WTC11 (cell line): ENCODE measurements at regions not wholly inside any gene's neighbourhood (a gene's known extent, or its start where the extent isn't known, plus 50 kb on each side); places are given as distances from the start of the nearest gene placed in this dataset.

Source experiments
- ATAC-seq: fragments of 200-7000 bp; cut with Tn5 transposase; 2 replicates; pipeline ENCODE4 v1.10.0; 2021; ENCODE audit warnings: mild to moderate bottlenecking, moderate library complexity
- CTCF ChIA-PET: fragments of 300-600 bp; sonication (Branson Sonifier 250); formaldehyde crosslinking; loops from one replicate; lab custom pipeline; 2021; ENCODE audit warnings: antibody characterized with exemption; lab: Charles Lee
- POLR2A ChIA-PET: fragments of 350-600 bp; sonication (Branson Sonifier 250); formaldehyde crosslinking; loops from one replicate; lab custom pipeline; 2021; ENCODE audit warnings: antibody characterized with exemption; lab: Charles Lee
- DNase-seq: peaks from one replicate; pipeline ENCODE4 v3.0.0; 2021; ENCODE audit warnings: low spot score
- H3K27ac Mint-ChIP-seq: 2 replicates; pipeline ENCODE4 v1.8.0; 2021; ENCODE audit warnings: mixed read lengths
- H3K27me3 Mint-ChIP-seq: 2 replicates; pipeline ENCODE4 v1.8.0; 2021; ENCODE audit warnings: low read depth, mild to moderate bottlenecking, moderate library complexity, mixed read lengths
- H3K36me3 Mint-ChIP-seq: 2 replicates; pipeline ENCODE4 v1.8.0; 2021; ENCODE audit warnings: mixed read lengths
- H3K4me1 Mint-ChIP-seq: 2 replicates; pipeline ENCODE4 v1.8.0; 2022; ENCODE audit warnings: mixed read lengths
- H3K4me3 Mint-ChIP-seq: 2 replicates; pipeline ENCODE4 v1.8.0; 2021; ENCODE audit warnings: mild to moderate bottlenecking, moderate library complexity, mixed read lengths
- H3K9me3 Mint-ChIP-seq: 2 replicates; pipeline ENCODE4 v1.8.0; 2021; ENCODE audit warnings: mixed read lengths
- FOXJ3 ChIP-seq: sonication (generic); formaldehyde crosslinking; IDR thresholded peaks from 2 replicates; pipeline ENCODE4 v1.9.0; 2021; ENCODE audit warnings: missing genetic modification reagents, mild to moderate bottlenecking, borderline replicate concordance
- FOXP1 ChIP-seq: sonication (generic); formaldehyde crosslinking; IDR thresholded peaks from 2 replicates; pipeline ENCODE4 v1.8.0; 2022; ENCODE audit warnings: missing genetic modification reagents, mild to moderate bottlenecking, moderate library complexity, borderline replicate concordance
- HMGA2 ChIP-seq: fragments of 250-450 bp; sonication (Bioruptor Pico); IDR thresholded peaks from 2 replicates; pipeline ENCODE4 v1.4.0; 2021; ENCODE audit warnings: mild to moderate bottlenecking, moderate library complexity
- NR2C2 ChIP-seq: sonication (generic); formaldehyde crosslinking; IDR thresholded peaks from 2 replicates; pipeline ENCODE4 v1.8.0; 2022; ENCODE audit warnings: mild to moderate bottlenecking, missing genetic modification reagents
- RELA ChIP-seq: sonication (generic); formaldehyde crosslinking; IDR thresholded peaks from 2 replicates; pipeline ENCODE4 v1.8.1; 2022; ENCODE audit warnings: missing genetic modification reagents, mild to moderate bottlenecking, borderline replicate concordance
- SMAD4 ChIP-seq: sonication (generic); formaldehyde crosslinking; IDR thresholded peaks from 2 replicates; pipeline ENCODE4 v1.8.0; 2022; ENCODE audit warnings: mild to moderate bottlenecking, missing genetic modification reagents
- SOX15 ChIP-seq: fragments of 250-450 bp; sonication (Bioruptor Pico); IDR thresholded peaks from 2 replicates; pipeline ENCODE4 v1.9.0; 2021; ENCODE audit warnings: mild to moderate bottlenecking
- ZNF232 ChIP-seq: sonication (generic); formaldehyde crosslinking; IDR thresholded peaks from 2 replicates; pipeline ENCODE4 v1.8.0; 2022; ENCODE audit warnings: mild to moderate bottlenecking, missing genetic modification reagents
- ZNF263 ChIP-seq: sonication (generic); formaldehyde crosslinking; IDR thresholded peaks from 2 replicates; pipeline ENCODE4 v1.8.1; 2022; ENCODE audit warnings: low read depth, mild to moderate bottlenecking, moderate library complexity, missing genetic modification reagents
- ZNF423 ChIP-seq: fragments of 250-450 bp; sonication (Bioruptor Pico); IDR thresholded peaks from 2 replicates; pipeline ENCODE4 v2.1.2; 2022; ENCODE audit warnings: mild to moderate bottlenecking, moderate library complexity
- ZNF671 ChIP-seq: fragments of 250-450 bp; sonication (Bioruptor Pico); IDR thresholded peaks from 2 replicates; pipeline ENCODE4 v1.8.0; 2021; ENCODE audit warnings: mild to moderate bottlenecking
- TF ChIP-seq, protein P1 (sequence below): sonication (generic); formaldehyde crosslinking; IDR thresholded peaks from 2 replicates; pipeline ENCODE4 v1.8.1; 2022; ENCODE audit warnings: low read depth, missing genetic modification reagents, borderline replicate concordance
- TF ChIP-seq, protein P2 (sequence below): sonication (generic); formaldehyde crosslinking; IDR thresholded peaks from 2 replicates; pipeline ENCODE4 v1.8.0; 2022; ENCODE audit warnings: mild to moderate bottlenecking, missing genetic modification reagents
- TF ChIP-seq, protein P3 (sequence below): sonication (generic); formaldehyde crosslinking; IDR thresholded peaks from 2 replicates; pipeline ENCODE4 v1.8.1; 2022; ENCODE audit warnings: mild to moderate bottlenecking, missing genetic modification reagents, moderate library complexity, borderline replicate concordance
- TF ChIP-seq, protein P4 (sequence below): sonication (generic); formaldehyde crosslinking; IDR thresholded peaks from 2 replicates; pipeline ENCODE4 v1.8.0; 2022; ENCODE audit warnings: mild to moderate bottlenecking, missing genetic modification reagents
- TF ChIP-seq, protein P5 (sequence below): sonication (generic); formaldehyde crosslinking; IDR thresholded peaks from 2 replicates; pipeline ENCODE4 v1.8.1; 2023; ENCODE audit warnings: mild to moderate bottlenecking, missing genetic modification reagents, borderline replicate concordance
- TF ChIP-seq, protein P6 (sequence below): fragments of 250-450 bp; sonication (Bioruptor Pico); IDR thresholded peaks from 2 replicates; pipeline ENCODE4 v1.9.0; 2021; ENCODE audit warnings: moderate library complexity, mild to moderate bottlenecking, inconsistent platforms, borderline replicate concordance
- TF ChIP-seq, protein P7 (sequence below): fragments of 250-450 bp; sonication (Bioruptor Pico); IDR thresholded peaks from 2 replicates; pipeline ENCODE4 v1.8.0; 2021; ENCODE audit warnings: mild to moderate bottlenecking
- TF ChIP-seq, protein P8 (sequence below): sonication (generic); formaldehyde crosslinking; IDR thresholded peaks from 2 replicates; pipeline ENCODE4 v1.8.1; 2023; ENCODE audit warnings: mild to moderate bottlenecking, missing genetic modification reagents

DNA sequence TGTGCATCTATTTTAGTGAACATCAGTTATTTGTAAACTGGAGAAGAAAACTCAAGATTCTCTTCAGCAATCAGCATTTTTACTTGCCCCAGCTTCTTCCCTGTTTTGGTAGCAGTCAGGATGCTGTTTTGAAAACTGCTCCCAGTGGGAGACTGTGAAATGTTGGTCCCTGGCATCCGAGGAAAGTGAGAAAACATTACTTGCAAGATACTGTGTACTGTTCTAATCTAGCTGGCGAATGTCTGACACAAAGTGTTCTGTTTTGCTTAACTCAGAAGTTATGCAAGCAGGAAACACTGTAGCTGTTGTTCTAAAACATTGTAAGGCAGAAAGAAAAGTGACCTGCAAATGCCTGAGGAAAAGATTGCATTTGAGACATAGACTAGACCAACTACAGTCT is 171.8 kb upstream of the POM121L12 start (continued):
- TF ChIP-seq, protein P1, sequence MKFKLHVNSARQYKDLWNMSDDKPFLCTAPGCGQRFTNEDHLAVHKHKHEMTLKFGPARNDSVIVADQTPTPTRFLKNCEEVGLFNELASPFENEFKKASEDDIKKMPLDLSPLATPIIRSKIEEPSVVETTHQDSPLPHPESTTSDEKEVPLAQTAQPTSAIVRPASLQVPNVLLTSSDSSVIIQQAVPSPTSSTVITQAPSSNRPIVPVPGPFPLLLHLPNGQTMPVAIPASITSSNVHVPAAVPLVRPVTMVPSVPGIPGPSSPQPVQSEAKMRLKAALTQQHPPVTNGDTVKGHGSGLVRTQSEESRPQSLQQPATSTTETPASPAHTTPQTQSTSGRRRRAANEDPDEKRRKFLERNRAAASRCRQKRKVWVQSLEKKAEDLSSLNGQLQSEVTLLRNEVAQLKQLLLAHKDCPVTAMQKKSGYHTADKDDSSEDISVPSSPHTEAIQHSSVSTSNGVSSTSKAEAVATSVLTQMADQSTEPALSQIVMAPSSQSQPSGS (CRISPR knock-in tag): no peak
- TF ChIP-seq, protein P2, sequence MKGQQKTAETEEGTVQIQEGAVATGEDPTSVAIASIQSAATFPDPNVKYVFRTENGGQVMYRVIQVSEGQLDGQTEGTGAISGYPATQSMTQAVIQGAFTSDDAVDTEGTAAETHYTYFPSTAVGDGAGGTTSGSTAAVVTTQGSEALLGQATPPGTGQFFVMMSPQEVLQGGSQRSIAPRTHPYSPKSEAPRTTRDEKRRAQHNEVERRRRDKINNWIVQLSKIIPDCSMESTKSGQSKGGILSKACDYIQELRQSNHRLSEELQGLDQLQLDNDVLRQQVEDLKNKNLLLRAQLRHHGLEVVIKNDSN (CRISPR knock-in tag): no peak

DNA sequence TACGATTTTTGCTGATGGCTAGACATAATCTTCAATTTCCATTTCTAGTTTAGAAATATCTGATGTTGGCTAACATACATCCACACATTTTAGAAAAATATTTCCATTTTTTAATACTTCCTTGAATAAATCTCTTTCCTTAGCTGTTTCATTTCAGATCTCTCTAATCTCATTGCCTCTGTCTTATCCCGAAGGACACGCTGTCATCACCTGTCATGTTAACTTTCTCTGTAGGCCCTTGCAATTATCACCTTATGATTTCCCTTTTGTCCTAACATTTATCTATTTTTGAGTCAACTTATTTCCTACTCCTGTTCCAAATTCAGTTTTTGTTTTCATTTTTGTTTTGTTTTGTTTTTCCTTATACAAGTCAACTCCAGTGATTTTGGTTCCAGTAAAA is 173.1 kb upstream of the POM121L12 start:
- no peak for DNase-seq
- H3K4me1 Mint-ChIP-seq: no peaks in the 10 kb centered on the region
- no peak overlapping the region for H3K27ac Mint-ChIP-seq
- ChIA-PET POLR2A (no interaction called here), CTCF (no interaction called here)
- H3K36me3 Mint-ChIP-seq: peaks cover 21% of the 10 kb centered on the region
- ATAC-seq: no peak
- H3K9me3 Mint-ChIP-seq: peaks cover 34% of the 10 kb centered on the region
- no peaks in the 10 kb centered on the region for H3K27me3 Mint-ChIP-seq
- no peak overlapping the region for H3K4me3 Mint-ChIP-seq
- TF ChIP-seq, protein P3, sequence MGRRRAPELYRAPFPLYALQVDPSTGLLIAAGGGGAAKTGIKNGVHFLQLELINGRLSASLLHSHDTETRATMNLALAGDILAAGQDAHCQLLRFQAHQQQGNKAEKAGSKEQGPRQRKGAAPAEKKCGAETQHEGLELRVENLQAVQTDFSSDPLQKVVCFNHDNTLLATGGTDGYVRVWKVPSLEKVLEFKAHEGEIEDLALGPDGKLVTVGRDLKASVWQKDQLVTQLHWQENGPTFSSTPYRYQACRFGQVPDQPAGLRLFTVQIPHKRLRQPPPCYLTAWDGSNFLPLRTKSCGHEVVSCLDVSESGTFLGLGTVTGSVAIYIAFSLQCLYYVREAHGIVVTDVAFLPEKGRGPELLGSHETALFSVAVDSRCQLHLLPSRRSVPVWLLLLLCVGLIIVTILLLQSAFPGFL (CRISPR knock-in tag): no peak

DNA sequence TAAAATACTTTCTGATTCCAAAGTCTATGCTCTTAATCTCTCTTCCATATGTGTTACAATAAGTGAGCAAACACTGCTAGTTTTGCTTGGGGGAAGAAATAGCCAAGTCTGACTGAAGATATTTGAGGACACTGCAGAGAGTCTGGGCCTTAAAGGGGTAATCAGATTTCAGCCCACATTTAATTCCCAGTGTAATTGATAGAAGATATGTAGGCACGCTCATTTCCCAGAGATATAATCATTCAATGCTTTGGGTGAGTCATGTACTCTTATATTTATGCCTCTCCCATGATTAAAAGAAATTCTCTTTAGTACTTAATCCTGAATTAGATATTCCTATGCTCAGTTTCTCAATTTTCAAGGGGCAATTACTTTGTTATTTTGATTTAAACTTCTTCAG is 178.1 kb upstream of the POM121L12 start:
- no peak for DNase-seq
- Mint-ChIP-seq H3K4me3 (no peak overlapping the region), H3K36me3 (no peaks in the 10 kb centered on the region), H3K27ac (no peak overlapping the region), H3K27me3 (no peaks in the 10 kb centered on the region), H3K4me1 (no peaks in the 10 kb centered on the region), H3K9me3 (no peaks in the 10 kb centered on the region)
- no peak for ATAC-seq
- CTCF ChIA-PET: no interaction called here
- POLR2A ChIA-PET: no interaction called here
- no peak for TF ChIP-seq ZNF423 (CRISPR knock-in tag)
- TF ChIP-seq, protein P4, sequence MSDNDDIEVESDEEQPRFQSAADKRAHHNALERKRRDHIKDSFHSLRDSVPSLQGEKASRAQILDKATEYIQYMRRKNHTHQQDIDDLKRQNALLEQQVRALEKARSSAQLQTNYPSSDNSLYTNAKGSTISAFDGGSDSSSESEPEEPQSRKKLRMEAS (CRISPR knock-in tag): no peak
- TF ChIP-seq, protein P5, sequence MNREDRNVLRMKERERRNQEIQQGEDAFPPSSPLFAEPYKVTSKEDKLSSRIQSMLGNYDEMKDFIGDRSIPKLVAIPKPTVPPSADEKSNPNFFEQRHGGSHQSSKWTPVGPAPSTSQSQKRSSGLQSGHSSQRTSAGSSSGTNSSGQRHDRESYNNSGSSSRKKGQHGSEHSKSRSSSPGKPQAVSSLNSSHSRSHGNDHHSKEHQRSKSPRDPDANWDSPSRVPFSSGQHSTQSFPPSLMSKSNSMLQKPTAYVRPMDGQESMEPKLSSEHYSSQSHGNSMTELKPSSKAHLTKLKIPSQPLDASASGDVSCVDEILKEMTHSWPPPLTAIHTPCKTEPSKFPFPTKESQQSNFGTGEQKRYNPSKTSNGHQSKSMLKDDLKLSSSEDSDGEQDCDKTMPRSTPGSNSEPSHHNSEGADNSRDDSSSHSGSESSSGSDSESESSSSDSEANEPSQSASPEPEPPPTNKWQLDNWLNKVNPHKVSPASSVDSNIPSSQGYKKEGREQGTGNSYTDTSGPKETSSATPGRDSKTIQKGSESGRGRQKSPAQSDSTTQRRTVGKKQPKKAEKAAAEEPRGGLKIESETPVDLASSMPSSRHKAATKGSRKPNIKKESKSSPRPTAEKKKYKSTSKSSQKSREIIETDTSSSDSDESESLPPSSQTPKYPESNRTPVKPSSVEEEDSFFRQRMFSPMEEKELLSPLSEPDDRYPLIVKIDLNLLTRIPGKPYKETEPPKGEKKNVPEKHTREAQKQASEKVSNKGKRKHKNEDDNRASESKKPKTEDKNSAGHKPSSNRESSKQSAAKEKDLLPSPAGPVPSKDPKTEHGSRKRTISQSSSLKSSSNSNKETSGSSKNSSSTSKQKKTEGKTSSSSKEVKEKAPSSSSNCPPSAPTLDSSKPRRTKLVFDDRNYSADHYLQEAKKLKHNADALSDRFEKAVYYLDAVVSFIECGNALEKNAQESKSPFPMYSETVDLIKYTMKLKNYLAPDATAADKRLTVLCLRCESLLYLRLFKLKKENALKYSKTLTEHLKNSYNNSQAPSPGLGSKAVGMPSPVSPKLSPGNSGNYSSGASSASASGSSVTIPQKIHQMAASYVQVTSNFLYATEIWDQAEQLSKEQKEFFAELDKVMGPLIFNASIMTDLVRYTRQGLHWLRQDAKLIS (CRISPR knock-in tag): no peak
- no peak for TF ChIP-seq SMAD4 (CRISPR knock-in tag)
- no peak for TF ChIP-seq SOX15 (CRISPR knock-in tag)
- TF ChIP-seq, protein P6, sequence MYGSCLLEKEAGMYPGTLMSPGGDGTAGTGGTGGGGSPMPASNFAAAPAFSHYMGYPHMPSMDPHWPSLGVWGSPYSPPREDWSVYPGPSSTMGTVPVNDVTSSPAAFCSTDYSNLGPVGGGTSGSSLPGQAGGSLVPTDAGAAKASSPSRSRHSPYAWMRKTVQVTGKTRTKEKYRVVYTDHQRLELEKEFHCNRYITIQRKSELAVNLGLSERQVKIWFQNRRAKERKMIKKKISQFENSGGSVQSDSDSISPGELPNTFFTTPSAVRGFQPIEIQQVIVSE (CRISPR knock-in tag): no peak
- no peak for TF ChIP-seq ZNF263 (CRISPR knock-in tag)
- TF ChIP-seq ZNF671 (CRISPR knock-in tag): no peak
- TF ChIP-seq HMGA2 (CRISPR knock-in tag): no peak
- TF ChIP-seq, protein P2 (CRISPR knock-in tag): no peak
- TF ChIP-seq, protein P7, sequence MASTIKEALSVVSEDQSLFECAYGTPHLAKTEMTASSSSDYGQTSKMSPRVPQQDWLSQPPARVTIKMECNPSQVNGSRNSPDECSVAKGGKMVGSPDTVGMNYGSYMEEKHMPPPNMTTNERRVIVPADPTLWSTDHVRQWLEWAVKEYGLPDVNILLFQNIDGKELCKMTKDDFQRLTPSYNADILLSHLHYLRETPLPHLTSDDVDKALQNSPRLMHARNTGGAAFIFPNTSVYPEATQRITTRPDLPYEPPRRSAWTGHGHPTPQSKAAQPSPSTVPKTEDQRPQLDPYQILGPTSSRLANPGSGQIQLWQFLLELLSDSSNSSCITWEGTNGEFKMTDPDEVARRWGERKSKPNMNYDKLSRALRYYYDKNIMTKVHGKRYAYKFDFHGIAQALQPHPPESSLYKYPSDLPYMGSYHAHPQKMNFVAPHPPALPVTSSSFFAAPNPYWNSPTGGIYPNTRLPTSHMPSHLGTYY (CRISPR knock-in tag): no peak
- no peak for TF ChIP-seq FOXP1 (CRISPR knock-in tag)
- TF ChIP-seq, protein P8, sequence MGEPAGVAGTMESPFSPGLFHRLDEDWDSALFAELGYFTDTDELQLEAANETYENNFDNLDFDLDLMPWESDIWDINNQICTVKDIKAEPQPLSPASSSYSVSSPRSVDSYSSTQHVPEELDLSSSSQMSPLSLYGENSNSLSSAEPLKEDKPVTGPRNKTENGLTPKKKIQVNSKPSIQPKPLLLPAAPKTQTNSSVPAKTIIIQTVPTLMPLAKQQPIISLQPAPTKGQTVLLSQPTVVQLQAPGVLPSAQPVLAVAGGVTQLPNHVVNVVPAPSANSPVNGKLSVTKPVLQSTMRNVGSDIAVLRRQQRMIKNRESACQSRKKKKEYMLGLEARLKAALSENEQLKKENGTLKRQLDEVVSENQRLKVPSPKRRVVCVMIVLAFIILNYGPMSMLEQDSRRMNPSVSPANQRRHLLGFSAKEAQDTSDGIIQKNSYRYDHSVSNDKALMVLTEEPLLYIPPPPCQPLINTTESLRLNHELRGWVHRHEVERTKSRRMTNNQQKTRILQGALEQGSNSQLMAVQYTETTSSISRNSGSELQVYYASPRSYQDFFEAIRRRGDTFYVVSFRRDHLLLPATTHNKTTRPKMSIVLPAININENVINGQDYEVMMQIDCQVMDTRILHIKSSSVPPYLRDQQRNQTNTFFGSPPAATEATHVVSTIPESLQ (CRISPR knock-in tag): no peak
- no peak for TF ChIP-seq NR2C2 (CRISPR knock-in tag)
- TF ChIP-seq RELA (CRISPR knock-in tag): no peak
- no peak for TF ChIP-seq FOXJ3 (CRISPR knock-in tag)
- TF ChIP-seq, protein P3 (CRISPR knock-in tag): no peak
- TF ChIP-seq ZNF232 (CRISPR knock-in tag): no peak
